Psoas muscle (tissue), 7 donors: ENCODE measurements at regions not wholly inside any gene's neighbourhood (a gene's known extent, or its start where the extent isn't known, plus 50 kb on each side); places are given as distances from the start of the nearest gene placed in this dataset.

Experiments
- ATAC-seq, 4 donors: fragments of 200-7000 bp; cut with Tn5 transposase; one replicate each; pipeline ENCODE4 v1.9.1; 2020; ENCODE audit warnings: moderate library complexity in 3 of 4, mild to moderate bottlenecking in 2 of 4
- DNase-seq, 2 donors: peaks; one replicate each; pipeline ENCODE4 v3.0.0-alpha.2; 2020
- H3K27ac ChIP-seq: fragments of 200-600 bp; one replicate; pipeline ENCODE4 v1.8.0; 2022
- H3K27me3 ChIP-seq, 3 donors: fragments of 200-600 bp in 1 of 3; one replicate each; pipeline versions ENCODE4 v1.6.1 to v1.8.0; 2013 to 2022; ENCODE audit warnings: low read length in 2 of 3, mild to moderate bottlenecking in 2 of 3, moderate library complexity in 1 of 3; ENCODE audit not compliant: insufficient read depth in 3 of 3
- H3K36me3 ChIP-seq, 2 donors: fragments of 200-600 bp in 1 of 2; one replicate each; pipeline versions ENCODE4 v1.6.1 to v1.8.0; 2013 to 2022; ENCODE audit warnings: low read depth in 1 of 2, mild to moderate bottlenecking in 1 of 2, moderate library complexity in 1 of 2; ENCODE audit not compliant: insufficient read depth in 1 of 2
- H3K4me1 ChIP-seq: fragments of 200-600 bp; one replicate; pipeline ENCODE4 v1.8.0; 2022
- H3K4me3 ChIP-seq: fragments of 200-600 bp; one replicate; pipeline ENCODE4 v1.8.0; 2022; ENCODE audit warnings: mild to moderate bottlenecking
- H3K9me3 ChIP-seq: fragments of 200-600 bp; one replicate; pipeline ENCODE4 v1.8.0; 2022
- CTCF ChIP-seq: fragments of 200-600 bp; IDR thresholded peaks from one replicate; pipeline ENCODE4 v1.8.0; 2022; ENCODE audit warnings: antibody characterized with exemption
- WGBS, 3 donors: extraction: QIAGEN DNeasy Blood & Tissue Kit; methylation state at CpG; one replicate each; pipeline versions ENCODE4 v1.1.6 to v1.1.7; 2013; 5-methylcytosine and 5-hydroxymethylcytosine counted together
- intact Hi-C, 2 donors: fragments of 100-400 bp; cut with DNase I; formaldehyde crosslinking; loops; one replicate each; pipeline versions ENCODE4 v1.11.0 to v1.14.2; 2022
- donor health status: healthy with polysubstance abuse.
- donor health status: DM: no; HTN: no; CAD: no; lungs with moderate emphysema.
- donor health status: Bipolar disorder and iron deficiency.
- donor health status: healthy.
- donor health status: DM: yes; HTN: yes; CAD: no.
- donor health status: DM: no; HTN: no; CAD: no.
- donor health status: DM: yes; HTN: yes; CAD: no.

GRCh38 chr5:166050531-166050930 is 2240.9 kb upstream of the WWC1 start:
- Histone ChIP-seq H3K9me3 (no peaks in the 10 kb centered on the region), H3K36me3 (no peaks in the 10 kb centered on the region), H3K4me3 (no peak overlapping the region), H3K27ac (no peak overlapping the region), H3K27me3 (no peaks in the 10 kb centered on the region), H3K4me1 (no peaks in the 10 kb centered on the region)
- no peak for TF ChIP-seq CTCF
- ATAC-seq: no peak
- intact Hi-C loops: no loop called here
- no peak for DNase-seq
- WGBS, 3 donors: 71 to 79% (median 78%) methylated on average over 4 of the region's 4 CpGs

GRCh38 chr5:166058660-166059059 is 2232.8 kb upstream of the WWC1 start:
- DNase-seq: no peak
- no peak for TF ChIP-seq CTCF
- WGBS, 3 donors: 94 to 99% (median 97%) methylated on average over 5 of the region's 5 CpGs
- intact Hi-C loops: no loop called here
- Histone ChIP-seq H3K27ac (no peak overlapping the region), H3K36me3 (no peaks in the 10 kb centered on the region), H3K27me3 (no peaks in the 10 kb centered on the region), H3K4me3 (no peak overlapping the region), H3K9me3 (no peaks in the 10 kb centered on the region), H3K4me1 (no peaks in the 10 kb centered on the region)
- no peak for ATAC-seq

- WGBS, 3 donors: 88 to 90% (median 88%) methylated on average over 1 of the region's 1 CpG
- no peak overlapping the region for H3K27ac ChIP-seq
- H3K4me3 ChIP-seq: no peak overlapping the region
- H3K27me3 ChIP-seq: no peaks in the 10 kb centered on the region
- H3K36me3 ChIP-seq: no peaks in the 10 kb centered on the region
- DNase-seq (no peak), ATAC-seq (no peak)
- TF ChIP-seq CTCF: no peak
- intact Hi-C loops: no loop called here
- H3K4me1 ChIP-seq: no peaks in the 10 kb centered on the region
- no peaks in the 10 kb centered on the region for H3K9me3 ChIP-seq
Observed at GRCh38 chr5:166062094-166062493, 2229.4 kb upstream of the WWC1 start.

- no peak for TF ChIP-seq CTCF
- ATAC-seq (no peak), DNase-seq (no peak)
- H3K4me1 ChIP-seq: no peaks in the 10 kb centered on the region
- no peak overlapping the region for H3K27ac ChIP-seq
- H3K4me3 ChIP-seq: no peak overlapping the region
- intact Hi-C loops: no loop called here
- no peaks in the 10 kb centered on the region for H3K9me3 ChIP-seq
- no peaks in the 10 kb centered on the region for H3K27me3 ChIP-seq
- no peaks in the 10 kb centered on the region for H3K36me3 ChIP-seq
Observed at GRCh38 chr5:166062719-166063118, 2228.7 kb upstream of the WWC1 start.

GRCh38 chr5:166063261-166063660 is 2228.2 kb upstream of the WWC1 start:
- Histone ChIP-seq H3K4me1 (no peaks in the 10 kb centered on the region), H3K9me3 (no peaks in the 10 kb centered on the region), H3K4me3 (no peak overlapping the region), H3K27ac (no peak overlapping the region), H3K36me3 (no peaks in the 10 kb centered on the region), H3K27me3 (no peaks in the 10 kb centered on the region)
- ATAC-seq (no peak), DNase-seq (no peak)
- intact Hi-C loops: no loop called here
- WGBS, 3 donors: 45 to 58% (median 57%) methylated on average over 1 of the region's 1 CpG
- no peak for TF ChIP-seq CTCF
